ENCODE measurements at regions not wholly inside any gene's neighbourhood (a gene's known extent, or its start where the extent isn't known, plus 50 kb on each side); places are given as distances from the start of the nearest gene placed in this dataset.

GRCh38 chr3:127352612-127353011 is 64.8 kb upstream of the PRR20G start:
- Mint-ChIP-seq H3K9me3 (peaks cover 14% of the 10 kb centered on the region), H3K4me1 (peaks cover 18% of the 10 kb centered on the region), H3K27me3 (ENCODE audit: low read depth) (peaks cover 2% of the 10 kb centered on the region), H3K27ac (ENCODE audit: unreplicated experiment) (peak overlapping the region; percentile 50), H3K36me3 (ENCODE audit: low read depth) (peaks cover 6% of the 10 kb centered on the region), H3K4me3 (no peak overlapping the region)
- no peak for TF ChIP-seq CTCF (conservative IDR thresholded peaks at IDR 0.05)
- DNase-seq (ENCODE audit: low read depth, low spot score): no peak

- Mint-ChIP-seq H3K27me3 (ENCODE audit: low read depth) (peaks cover 2% of the 10 kb centered on the region), H3K36me3 (ENCODE audit: low read depth) (no peaks in the 10 kb centered on the region), H3K27ac (ENCODE audit: unreplicated experiment) (no peak overlapping the region), H3K4me3 (no peak overlapping the region), H3K4me1 (peaks cover 18% of the 10 kb centered on the region), H3K9me3 (peaks cover 7% of the 10 kb centered on the region)
- DNase-seq (ENCODE audit: low read depth, low spot score): no peak
- no peak for TF ChIP-seq CTCF (conservative IDR thresholded peaks at IDR 0.05)
These were observed 64.0 kb upstream of the PRR20G start for GRCh38 chr3:127351775-127352350.

GRCh38 chr3:127351321-127351720 is 63.5 kb upstream of the PRR20G start:
- Mint-ChIP-seq H3K9me3 (peaks cover 7% of the 10 kb centered on the region), H3K4me1 (peaks cover 18% of the 10 kb centered on the region), H3K36me3 (ENCODE audit: low read depth) (no peaks in the 10 kb centered on the region), H3K4me3 (no peak overlapping the region), H3K27me3 (ENCODE audit: low read depth) (peaks cover 2% of the 10 kb centered on the region), H3K27ac (ENCODE audit: unreplicated experiment) (peak overlapping the region; percentile 54)
- DNase-seq (ENCODE audit: low read depth, low spot score): no peak
- no peak for TF ChIP-seq CTCF (conservative IDR thresholded peaks at IDR 0.05)

GRCh38 chr3:127350172-127351050 is 62.6 kb upstream of the PRR20G start:
- H3K36me3 Mint-ChIP-seq (ENCODE audit: low read depth): no peaks in the 10 kb centered on the region
- DNase-seq (ENCODE audit: low read depth, low spot score): no peak
- TF ChIP-seq CTCF (conservative IDR thresholded peaks at IDR 0.05): no peak
- H3K9me3 Mint-ChIP-seq: no peaks in the 10 kb centered on the region
- no peak overlapping the region for H3K4me3 Mint-ChIP-seq
- H3K4me1 Mint-ChIP-seq: peaks cover 18% of the 10 kb centered on the region
- H3K27ac Mint-ChIP-seq (ENCODE audit: unreplicated experiment): no peak overlapping the region
- peaks cover 2% of the 10 kb centered on the region for H3K27me3 Mint-ChIP-seq (ENCODE audit: low read depth)

- H3K27me3 Mint-ChIP-seq (ENCODE audit: low read depth): peaks cover 2% of the 10 kb centered on the region
- no peaks in the 10 kb centered on the region for H3K36me3 Mint-ChIP-seq (ENCODE audit: low read depth)
- no peak overlapping the region for H3K4me3 Mint-ChIP-seq
- peaks cover 18% of the 10 kb centered on the region for H3K4me1 Mint-ChIP-seq
- no peak for TF ChIP-seq CTCF (conservative IDR thresholded peaks at IDR 0.05)
- no peaks in the 10 kb centered on the region for H3K9me3 Mint-ChIP-seq
- no peak for DNase-seq (ENCODE audit: low read depth, low spot score)
- peak overlapping the region; percentile 40 for H3K27ac Mint-ChIP-seq (ENCODE audit: unreplicated experiment)
These were observed 61.8 kb upstream of the PRR20G start for GRCh38 chr3:127349501-127350171.
